NCI-H524 (cell line): ENCODE measurements at regions not wholly inside any gene's neighbourhood (a gene's known extent, or its start where the extent isn't known, plus 50 kb on each side); places are given as distances from the start of the nearest gene placed in this dataset.
"Not testable (repeated sequence)": the region's sequence is repeated elsewhere in the genome, so short reads cannot be mapped to it uniquely, and the experiment has no call there.

Experiments used
- DNase-seq, 2 experiments: peaks; one replicate each; lab custom pipeline; 2025; lab: John Stamatoyannopoulos, UW

GRCh38 chr12:40172879-40173278, 51.9 kb upstream of the LRRK2 start:
- DNase-seq = no peak

- no peak for DNase-seq
These were observed 53.3 kb upstream of the LRRK2 start for GRCh38 chr12:40171501-40171900.

DNA sequence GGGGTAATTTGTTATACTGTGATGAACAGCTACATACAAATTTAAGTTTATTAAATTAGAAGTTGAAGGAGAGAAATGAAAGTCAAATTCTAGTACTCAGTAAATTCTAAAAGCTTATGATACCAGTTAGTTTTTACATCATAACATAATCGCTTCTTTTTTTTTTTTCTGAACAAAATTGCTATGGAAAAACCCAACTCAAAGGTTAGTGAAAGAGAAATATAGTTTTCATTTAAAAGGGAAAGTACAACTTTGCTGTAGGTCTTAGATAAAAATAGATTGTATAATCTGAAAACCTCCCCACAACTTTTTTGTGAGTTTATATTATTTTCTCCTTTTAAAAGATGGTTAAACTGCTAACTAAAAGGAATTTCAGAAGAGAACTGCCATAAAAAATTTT, 53.7 kb upstream of the LRRK2 start:
- no peak for DNase-seq

- DNase-seq = peak; percentile 54 to 85
These were observed 54.2 kb upstream of the LRRK2 start for GRCh38 chr12:40170593-40170992.

GRCh38 chr12:40168868-40169267, 55.9 kb upstream of the LRRK2 start:
- no peak for DNase-seq

- DNase-seq = not testable (repeated sequence)
These were observed 56.4 kb upstream of the LRRK2 start for GRCh38 chr12:40168419-40168818.

DNA sequence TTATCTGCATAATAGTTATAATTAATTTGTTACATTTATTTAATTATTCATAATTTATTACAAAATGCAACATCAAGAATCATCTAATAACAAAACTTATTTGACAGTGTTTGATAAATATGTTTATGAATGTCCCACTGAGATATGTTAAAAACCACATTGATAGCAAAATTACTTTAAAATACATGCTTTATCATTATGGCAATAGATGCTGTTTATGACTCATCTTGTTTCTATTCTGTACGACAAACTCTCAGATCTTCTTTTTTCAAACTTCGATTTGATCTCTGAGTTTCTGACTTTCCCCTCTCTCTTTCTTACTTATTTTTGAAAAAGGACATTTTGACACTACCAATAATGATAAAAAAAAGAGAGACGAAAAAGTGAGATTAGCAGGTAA, 56.8 kb upstream of the LRRK2 start:
- DNase-seq = no peak

DNA sequence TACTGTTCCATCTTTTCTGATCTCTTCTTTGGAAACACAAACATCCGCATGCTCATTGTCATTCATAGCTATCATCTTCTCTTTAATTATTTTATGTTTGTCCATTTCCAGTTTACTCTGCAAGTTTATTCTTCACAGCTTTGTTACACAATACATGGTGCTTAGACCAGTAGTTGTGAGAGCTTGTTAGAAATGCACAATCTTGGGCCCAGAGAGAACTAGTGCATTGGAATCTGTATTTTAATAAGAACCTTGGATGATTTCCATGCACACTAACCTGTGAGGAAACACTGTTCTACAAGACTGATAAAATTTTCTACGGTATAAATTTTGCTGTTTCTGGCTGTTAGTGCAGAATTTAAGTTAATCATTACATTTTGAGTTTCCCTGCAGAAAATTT, 59.3 kb upstream of the SLC2A13 start:
- no peak for DNase-seq

GRCh38 chr12:40164034-40164433, 58.2 kb upstream of the SLC2A13 start:
- no peak for DNase-seq

GRCh38 chr12:40162033-40162432, 56.2 kb upstream of the SLC2A13 start:
- DNase-seq = no peak

GRCh38 chr12:40158592-40159111, 52.8 kb upstream of the SLC2A13 start:
- peak; percentile 29 to 48 for DNase-seq

DNA sequence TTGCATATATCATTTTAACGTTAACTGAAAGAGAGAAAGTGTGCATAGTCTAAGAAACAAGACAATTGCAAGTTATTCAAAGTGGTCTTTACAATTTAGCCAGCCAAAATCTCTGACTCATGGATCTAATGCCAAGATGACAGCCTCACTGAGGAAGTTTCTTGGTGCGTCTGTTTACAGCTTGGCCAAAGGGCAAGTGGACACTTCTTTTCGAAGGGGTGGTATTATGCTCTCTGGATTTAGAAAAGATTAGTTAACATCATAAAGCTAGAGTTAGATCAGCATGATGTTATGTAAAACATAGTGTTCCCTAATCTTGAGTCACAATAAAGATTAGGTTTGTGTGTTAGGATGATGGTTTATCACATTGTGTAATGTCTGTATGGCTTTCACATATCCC, 51.5 kb upstream of the SLC2A13 start:
- no peak for DNase-seq

- DNase-seq = peak; percentile 60 to 77
These were observed 50.3 kb upstream of the SLC2A13 start for GRCh38 chr12:40156021-40156764.
